GM18502 (cell line): ENCODE measurements at regions not wholly inside any gene's neighbourhood (a gene's known extent, or its start where the extent isn't known, plus 50 kb on each side); places are given as distances from the start of the nearest gene placed in this dataset.

Experiments
- ATAC-seq: cut with Tn5 transposase; IDR thresholded peaks from one replicate; pipeline ENCODE4 v1.9.1; 2021; ENCODE audit warnings: mild to moderate bottlenecking; ENCODE audit not compliant: unreplicated experiment, poor library complexity

- no peak for ATAC-seq
Measured at GRCh38 chr2:177020524-177021119, 192.0 kb upstream of the HNRNPA3 start.

- no peak for ATAC-seq
Measured at GRCh38 chr2:177021706-177022343, 190.8 kb upstream of the HNRNPA3 start.

GRCh38 chr2:177024765-177025164 lies 187.8 kb upstream of the HNRNPA3 start:
- ATAC-seq: no peak

- no peak for ATAC-seq
Measured at GRCh38 chr2:177026253-177026652, 186.3 kb upstream of the HNRNPA3 start.

GRCh38 chr2:177026956-177027355 lies 185.6 kb upstream of the HNRNPA3 start:
- no peak for ATAC-seq

GRCh38 chr2:177028296-177028695 lies 184.3 kb upstream of the HNRNPA3 start:
- ATAC-seq: no peak

GRCh38 chr2:177029075-177029474 lies 183.5 kb upstream of the HNRNPA3 start:
- no peak for ATAC-seq

- ATAC-seq: no peak
Measured at GRCh38 chr2:177029501-177029900, 183.1 kb upstream of the HNRNPA3 start.

GRCh38 chr2:177029901-177030300 lies 182.7 kb upstream of the HNRNPA3 start:
- ATAC-seq: no peak

GRCh38 chr2:177030451-177031105 lies 182.0 kb upstream of the HNRNPA3 start:
- ATAC-seq: no peak

- no peak for ATAC-seq
Measured at GRCh38 chr2:177031438-177032180, 181.0 kb upstream of the HNRNPA3 start.

GRCh38 chr2:177036747-177037146 lies 175.8 kb upstream of the HNRNPA3 start:
- ATAC-seq: no peak

GRCh38 chr2:177037569-177037968 lies 175.0 kb upstream of the HNRNPA3 start:
- no peak for ATAC-seq

- no peak for ATAC-seq
Measured at GRCh38 chr2:177038787-177039484, 173.7 kb upstream of the HNRNPA3 start.

GRCh38 chr2:177042311-177042710 lies 170.3 kb upstream of the HNRNPA3 start:
- no peak for ATAC-seq

GRCh38 chr2:177044671-177045070 lies 167.9 kb upstream of the HNRNPA3 start:
- ATAC-seq: no peak

GRCh38 chr2:177048981-177049380 lies 163.6 kb upstream of the HNRNPA3 start:
- no peak for ATAC-seq

GRCh38 chr2:177051278-177051677 lies 161.3 kb upstream of the HNRNPA3 start:
- ATAC-seq: no peak

- ATAC-seq: no peak
Measured at GRCh38 chr2:177052471-177052870, 160.1 kb upstream of the HNRNPA3 start.

- no peak for ATAC-seq
Measured at GRCh38 chr2:177053038-177053437, 159.6 kb upstream of the HNRNPA3 start.
